Prostate gland (tissue), 2 donors: ENCODE measurements at regions not wholly inside any gene's neighbourhood (a gene's known extent, or its start where the extent isn't known, plus 50 kb on each side); places are given as distances from the start of the nearest gene placed in this dataset.

Experiments used
- DNase-seq: peaks from one replicate; pipeline ENCODE4 v3.0.0-alpha.2; 2019; ENCODE audit warnings: low spot score
- H3K27ac ChIP-seq, 2 donors: fragments of 200-600 bp; sonication (generic); 2 replicates each; pipeline ENCODE4 v1.5.1; 2017 to 2019
- H3K27me3 ChIP-seq: fragments of 200-600 bp; sonication (generic); replicated peaks from 2 replicates; pipeline ENCODE4 v1.5.1; 2019; ENCODE audit not compliant: insufficient read depth
- H3K36me3 ChIP-seq, 2 donors: fragments of 200-600 bp; sonication (generic); 1 replicate in 1 of 2; 2 replicates in 1 of 2; pipeline versions ENCODE4 v1.5.1 to v1.8.1; 2017 to 2019
- H3K4me1 ChIP-seq: fragments of 200-600 bp; sonication (generic); replicated peaks from 2 replicates; pipeline ENCODE4 v1.5.1; 2019
- H3K4me3 ChIP-seq, 2 donors: fragments of 200-600 bp; sonication (generic); 2 replicates each; pipeline ENCODE4 v1.5.1; 2017 to 2019
- H3K9me3 ChIP-seq: fragments of 200-600 bp; sonication (generic); 2 replicates; pipeline ENCODE4 v1.5.1; 2017
- POLR2A ChIP-seq: fragments of 450-650 bp; IDR thresholded peaks from one replicate; pipeline ENCODE4 v1.6.1; 2016; ENCODE audit warnings: antibody characterized with exemption, mild to moderate bottlenecking
- POLR2AphosphoS5 ChIP-seq: sonication (generic); formaldehyde crosslinking; IDR thresholded peaks from one replicate; pipeline ENCODE4 v1.6.1; 2017; ENCODE audit warnings: antibody characterized with exemption
- WGBS: methylation state at CpG from one replicate; pipeline ENCODE4 v1.1.5; 2018; 5-methylcytosine and 5-hydroxymethylcytosine counted together
- intact Hi-C: fragments of 100-400 bp; cut with DNase I; formaldehyde crosslinking; loops from one replicate; pipeline ENCODE4 v1.14.2; 2022
- TF ChIP-seq, protein P1 (sequence below), 4 experiments: fragments of 200-600 bp in 2 of 4; fragments of 450-650 bp in 2 of 4; sonication (generic) in 2 of 4; IDR thresholded peaks; 1 replicate in 3 of 4; 2 replicates in 1 of 4; pipeline ENCODE4 v1.5.1; 2016 to 2019; ENCODE audit warnings: antibody characterized with exemption in 4 of 4, mild to moderate bottlenecking in 2 of 4, moderate library complexity in 2 of 4

DNA sequence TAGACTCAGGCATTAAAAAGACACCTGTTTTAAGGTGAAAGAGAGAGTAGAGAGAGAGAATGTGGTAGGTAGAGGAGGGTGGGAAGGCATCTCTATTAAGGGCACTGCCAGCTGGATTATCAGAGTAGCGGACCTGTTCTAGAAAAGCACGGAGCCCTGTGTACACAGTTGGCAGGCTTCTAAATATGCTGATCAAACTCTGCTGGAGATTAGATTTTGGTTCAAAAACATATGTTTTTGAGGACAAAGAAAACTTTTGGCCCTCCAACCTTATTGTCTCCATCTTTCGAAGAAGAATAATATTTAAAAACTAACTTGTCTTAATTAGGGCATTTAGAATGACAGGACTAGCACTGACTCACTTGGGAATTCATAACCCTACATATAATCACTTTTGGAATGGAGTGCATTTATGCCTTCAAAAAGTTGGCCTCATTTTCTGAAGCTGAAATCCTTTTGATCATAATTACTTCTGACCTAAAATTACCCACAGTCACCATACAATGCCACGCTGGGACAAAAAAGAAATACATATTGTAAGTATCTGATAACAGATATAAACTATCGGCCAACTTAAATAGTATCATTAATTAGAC, 254.6 kb downstream of the MEIS1 start:
- Histone ChIP-seq H3K36me3 (no peaks in the 10 kb centered on the region), H3K4me1 (no peaks in the 10 kb centered on the region), H3K9me3 (no peaks in the 10 kb centered on the region), H3K27me3 (no peaks in the 10 kb centered on the region), H3K27ac (peak overlapping the region; percentile 35 to 58), H3K4me3 (no peak overlapping the region)
- intact Hi-C loops: loop anchor here (2.0 to 10.0 kb wide), 5 partner anchors 107 to 1155 kb away; no protein-coding TSS in a partner anchor
- TF ChIP-seq POLR2AphosphoS5 (no peak), POLR2A (no peak)
- TF ChIP-seq, protein P1, sequence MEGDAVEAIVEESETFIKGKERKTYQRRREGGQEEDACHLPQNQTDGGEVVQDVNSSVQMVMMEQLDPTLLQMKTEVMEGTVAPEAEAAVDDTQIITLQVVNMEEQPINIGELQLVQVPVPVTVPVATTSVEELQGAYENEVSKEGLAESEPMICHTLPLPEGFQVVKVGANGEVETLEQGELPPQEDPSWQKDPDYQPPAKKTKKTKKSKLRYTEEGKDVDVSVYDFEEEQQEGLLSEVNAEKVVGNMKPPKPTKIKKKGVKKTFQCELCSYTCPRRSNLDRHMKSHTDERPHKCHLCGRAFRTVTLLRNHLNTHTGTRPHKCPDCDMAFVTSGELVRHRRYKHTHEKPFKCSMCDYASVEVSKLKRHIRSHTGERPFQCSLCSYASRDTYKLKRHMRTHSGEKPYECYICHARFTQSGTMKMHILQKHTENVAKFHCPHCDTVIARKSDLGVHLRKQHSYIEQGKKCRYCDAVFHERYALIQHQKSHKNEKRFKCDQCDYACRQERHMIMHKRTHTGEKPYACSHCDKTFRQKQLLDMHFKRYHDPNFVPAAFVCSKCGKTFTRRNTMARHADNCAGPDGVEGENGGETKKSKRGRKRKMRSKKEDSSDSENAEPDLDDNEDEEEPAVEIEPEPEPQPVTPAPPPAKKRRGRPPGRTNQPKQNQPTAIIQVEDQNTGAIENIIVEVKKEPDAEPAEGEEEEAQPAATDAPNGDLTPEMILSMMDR (IDR thresholded peaks at IDR 0.05): no peak
- 55% methylated on average over 5 of the region's 5 CpGs for WGBS
- no peak for DNase-seq

GRCh38 chr2:66691031-66691965, 256.4 kb downstream of the MEIS1 start:
- intact Hi-C loops: loop anchor here (5.0 to 10.0 kb wide), 3 partner anchors 526 to 1154 kb away; no protein-coding TSS in a partner anchor
- no peaks in the 10 kb centered on the region for H3K9me3 ChIP-seq

DNA sequence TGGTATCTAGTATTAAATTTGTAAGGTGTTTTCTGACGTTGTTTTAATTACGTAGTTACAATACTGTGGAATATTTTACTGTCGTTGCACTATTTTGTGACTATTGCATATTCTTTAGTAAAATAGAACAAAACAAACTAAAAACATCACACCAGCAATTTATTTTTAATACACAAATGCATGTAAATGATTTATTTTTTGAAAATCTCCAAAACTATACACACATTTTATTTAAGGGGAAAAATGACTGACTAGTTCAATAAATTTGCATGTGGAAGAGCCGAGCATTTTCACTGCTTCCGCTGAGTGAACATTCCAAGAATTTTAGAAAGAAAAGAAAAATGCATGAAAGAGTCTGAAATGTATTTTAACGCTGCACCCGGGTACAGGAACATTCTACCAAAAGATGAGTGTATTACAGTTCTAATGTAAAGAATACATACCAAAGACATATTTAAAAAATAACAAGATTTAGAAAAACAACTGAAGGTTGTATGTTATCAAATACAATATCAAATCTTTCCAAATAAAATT, 257.7 kb downstream of the MEIS1 start:
- intact Hi-C loops: loop anchor here (2.0 to 10.0 kb wide), 4 partner anchors 254 to 1152 kb away; no protein-coding TSS in a partner anchor
- no peaks in the 10 kb centered on the region for H3K4me1 ChIP-seq
- 59% methylated on average over 7 of the region's 7 CpGs for WGBS
- TF ChIP-seq, protein P1 (IDR thresholded peaks at IDR 0.05): no peak
- TF ChIP-seq POLR2AphosphoS5 (no peak), POLR2A (no peak)
- no peaks in the 10 kb centered on the region for H3K27me3 ChIP-seq
- H3K27ac ChIP-seq: peak overlapping the region; percentile 31 to 58
- peak overlapping the region; percentile 4 to 20 for H3K4me3 ChIP-seq
- no peak for DNase-seq
- no peaks in the 10 kb centered on the region for H3K36me3 ChIP-seq
- H3K9me3 ChIP-seq: no peaks in the 10 kb centered on the region

More at GRCh38 chr2:66691031-66691965, 256.4 kb downstream of the MEIS1 start:
- WGBS: 47% methylated on average over 10 of the region's 10 CpGs
- H3K27ac ChIP-seq: peak overlapping the region; percentile 31 to 58
- H3K4me3 ChIP-seq: peak overlapping the region; percentile 11 to 20
- TF ChIP-seq, protein P1 (IDR thresholded peaks at IDR 0.05): no peak
- no peak for TF ChIP-seq POLR2AphosphoS5
- TF ChIP-seq POLR2A: no peak
- H3K27me3 ChIP-seq: no peaks in the 10 kb centered on the region
- H3K36me3 ChIP-seq: no peaks in the 10 kb centered on the region
- H3K4me1 ChIP-seq: no peaks in the 10 kb centered on the region
- DNase-seq: no peak

GRCh38 chr2:66693076-66693965, 258.4 kb downstream of the MEIS1 start:
- Histone ChIP-seq H3K36me3 (no peaks in the 10 kb centered on the region), H3K27ac (peak overlapping the region; percentile 31 to 58), H3K9me3 (no peaks in the 10 kb centered on the region), H3K4me1 (no peaks in the 10 kb centered on the region), H3K4me3 (peak overlapping the region in 1 of 2 donors; percentile 20), H3K27me3 (no peaks in the 10 kb centered on the region)
- TF ChIP-seq POLR2A (no peak), POLR2AphosphoS5 (no peak)
- TF ChIP-seq, protein P1 (IDR thresholded peaks at IDR 0.05): no peak
- no peak for DNase-seq
- intact Hi-C loops: loop anchor here (2.0 to 10.0 kb wide), 4 partner anchors 255 to 1151 kb away; no protein-coding TSS in a partner anchor
- WGBS: 34% methylated on average over 4 of the region's 4 CpGs
